ENCODE measurements at regions not wholly inside any gene's neighbourhood (a gene's known extent, or its start where the extent isn't known, plus 50 kb on each side); places are given as distances from the start of the nearest gene placed in this dataset.

DNA sequence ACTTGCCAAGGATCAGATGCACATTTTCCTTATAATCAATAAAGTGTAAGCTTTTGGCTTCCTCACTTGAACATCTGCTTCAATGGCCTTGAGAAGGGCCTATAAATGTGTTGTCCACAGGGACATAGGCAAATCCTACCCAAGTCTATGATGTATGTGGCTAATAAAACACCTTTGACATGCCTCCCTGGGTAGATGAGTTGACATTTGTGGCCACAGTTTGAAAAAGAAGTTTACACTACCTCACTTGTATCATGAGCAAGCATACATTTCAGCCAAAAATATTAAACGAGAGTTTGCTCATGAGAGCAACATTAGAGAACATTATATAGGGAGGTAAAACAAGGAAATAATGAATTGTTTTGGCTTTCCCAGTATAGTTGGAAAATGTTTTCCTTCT lies 1067.7 kb downstream of the C4orf33 start:
- H3K27ac Mint-ChIP-seq (ENCODE audit: unreplicated experiment): no peak overlapping the region

GRCh38 chr4:130165381-130165780 lies 1069.4 kb downstream of the C4orf33 start:
- no peak for DNase-seq (ENCODE audit: extremely low spot score, unreplicated experiment)
- Mint-ChIP-seq H3K27ac (ENCODE audit: unreplicated experiment) (no peak overlapping the region), H3K4me3 (ENCODE audit: unreplicated experiment) (no peak overlapping the region), H3K27me3 (ENCODE audit: unreplicated experiment) (peaks cover 3% of the 10 kb centered on the region), H3K4me1 (ENCODE audit: unreplicated experiment) (no peaks in the 10 kb centered on the region), H3K9me3 (ENCODE audit: unreplicated experiment) (no peaks in the 10 kb centered on the region), H3K36me3 (ENCODE audit: unreplicated experiment) (no peaks in the 10 kb centered on the region)
- no peak for TF ChIP-seq CTCF (IDR thresholded peaks at IDR 0.05)

More for the DNA sequence above, 1067.7 kb downstream of the C4orf33 start:
- Mint-ChIP-seq H3K36me3 (ENCODE audit: unreplicated experiment) (no peaks in the 10 kb centered on the region), H3K27me3 (ENCODE audit: unreplicated experiment) (peaks cover 3% of the 10 kb centered on the region), H3K4me1 (ENCODE audit: unreplicated experiment) (no peaks in the 10 kb centered on the region), H3K9me3 (ENCODE audit: unreplicated experiment) (no peaks in the 10 kb centered on the region), H3K4me3 (ENCODE audit: unreplicated experiment) (no peak overlapping the region)
- no peak for DNase-seq (ENCODE audit: extremely low spot score, unreplicated experiment)
- TF ChIP-seq CTCF (IDR thresholded peaks at IDR 0.05): no peak

DNA sequence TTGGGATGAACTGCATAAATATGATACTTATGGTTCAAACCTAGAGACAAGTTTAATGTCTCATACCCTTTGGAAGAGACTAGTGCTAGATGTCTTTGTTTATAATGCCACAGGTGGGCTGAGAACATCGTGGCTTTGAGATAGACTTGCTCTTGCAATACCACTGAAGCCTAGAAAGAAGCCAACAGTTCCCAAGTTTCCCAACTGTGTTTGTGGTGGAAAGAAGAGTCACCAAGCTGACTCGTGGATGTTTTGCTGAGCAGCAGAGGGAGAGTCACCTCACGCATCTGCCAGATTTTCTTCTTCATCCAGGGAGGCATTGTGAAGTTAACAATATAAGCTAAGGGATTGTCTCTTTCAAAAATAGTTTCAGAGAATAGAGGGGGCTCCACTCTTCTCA lies 1076.2 kb downstream of the C4orf33 start:
- Mint-ChIP-seq H3K4me1 (ENCODE audit: unreplicated experiment) (peaks cover 4% of the 10 kb centered on the region), H3K9me3 (ENCODE audit: unreplicated experiment) (no peaks in the 10 kb centered on the region), H3K4me3 (ENCODE audit: unreplicated experiment) (no peak overlapping the region), H3K27ac (ENCODE audit: unreplicated experiment) (no peak overlapping the region), H3K27me3 (ENCODE audit: unreplicated experiment) (no peaks in the 10 kb centered on the region), H3K36me3 (ENCODE audit: unreplicated experiment) (no peaks in the 10 kb centered on the region)
- no peak for TF ChIP-seq CTCF (IDR thresholded peaks at IDR 0.05)
- no peak for DNase-seq (ENCODE audit: extremely low spot score, unreplicated experiment)

DNA sequence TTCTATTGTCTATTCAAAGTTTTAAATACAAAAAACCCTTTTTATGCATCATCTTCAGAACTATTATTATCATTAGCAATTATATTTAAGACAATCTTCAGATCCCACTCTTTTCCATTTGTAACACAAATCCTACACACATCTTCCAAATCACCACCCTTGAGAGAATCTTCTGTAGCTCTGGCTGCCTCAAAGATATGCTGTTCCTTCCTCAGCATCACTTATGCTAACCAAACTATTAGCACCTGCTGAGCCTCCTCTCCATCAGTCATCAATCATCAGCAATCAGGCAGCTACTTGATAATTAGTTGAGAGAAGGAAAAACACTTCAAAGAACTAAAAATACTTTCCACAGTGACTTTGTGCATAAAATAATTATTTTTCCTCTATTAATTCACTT lies 1082.2 kb downstream of the C4orf33 start:
- Mint-ChIP-seq H3K36me3 (ENCODE audit: unreplicated experiment) (no peaks in the 10 kb centered on the region), H3K27ac (ENCODE audit: unreplicated experiment) (no peak overlapping the region), H3K9me3 (ENCODE audit: unreplicated experiment) (no peaks in the 10 kb centered on the region), H3K4me3 (ENCODE audit: unreplicated experiment) (no peak overlapping the region), H3K27me3 (ENCODE audit: unreplicated experiment) (no peaks in the 10 kb centered on the region), H3K4me1 (ENCODE audit: unreplicated experiment) (peaks cover 9% of the 10 kb centered on the region)
- no peak for TF ChIP-seq CTCF (IDR thresholded peaks at IDR 0.05)
- no peak for DNase-seq (ENCODE audit: extremely low spot score, unreplicated experiment)

GRCh38 chr4:130183096-130183495 lies 1087.1 kb downstream of the C4orf33 start:
- DNase-seq (ENCODE audit: extremely low spot score, unreplicated experiment): no peak
- H3K36me3 Mint-ChIP-seq (ENCODE audit: unreplicated experiment): no peaks in the 10 kb centered on the region
- no peaks in the 10 kb centered on the region for H3K27me3 Mint-ChIP-seq (ENCODE audit: unreplicated experiment)
- peaks cover 9% of the 10 kb centered on the region for H3K4me1 Mint-ChIP-seq (ENCODE audit: unreplicated experiment)
- H3K4me3 Mint-ChIP-seq (ENCODE audit: unreplicated experiment): no peak overlapping the region
- H3K9me3 Mint-ChIP-seq (ENCODE audit: unreplicated experiment): no peaks in the 10 kb centered on the region
- H3K27ac Mint-ChIP-seq (ENCODE audit: unreplicated experiment): no peak overlapping the region
- no peak for TF ChIP-seq CTCF (IDR thresholded peaks at IDR 0.05)
